Inferior parietal cortex (tissue), 1 donor: ENCODE measurements at regions not wholly inside any gene's neighbourhood (a gene's known extent, or its start where the extent isn't known, plus 50 kb on each side); places are given as distances from the start of the nearest gene placed in this dataset.
"Not testable (repeated sequence)": the region's sequence is repeated elsewhere in the genome, so short reads cannot be mapped to it uniquely, and the experiment has no call there.

Source experiments
- DNase-seq: peaks from one replicate; pipeline ENCODE4 v3.0.0-alpha.2; 2016; ENCODE audit errors: extremely low spot score

- DNase-seq, result not testable (repeated sequence)
Measured at GRCh38 chr2:83788938-83789566, 670.0 kb downstream of the SUCLG1 start.

DNA sequence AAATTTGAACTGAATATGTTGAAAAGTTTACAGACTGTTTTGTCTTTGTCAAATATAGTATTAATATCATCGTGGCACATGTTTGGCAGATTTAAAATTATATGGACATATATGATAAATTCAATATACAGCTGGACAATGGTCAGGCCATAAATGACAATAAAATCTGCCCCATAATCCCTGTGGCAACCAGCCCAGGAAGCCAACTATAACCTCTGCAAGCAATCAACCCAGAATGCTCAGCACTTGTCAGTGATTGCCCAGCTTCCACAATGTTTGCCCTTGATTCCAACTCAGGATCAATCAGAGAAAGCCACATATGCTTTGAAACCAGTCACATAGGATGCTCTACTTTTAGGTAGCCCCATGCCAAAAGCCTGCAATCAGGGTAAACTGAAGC is 671.9 kb downstream of the SUCLG1 start:
- DNase-seq, result no peak

DNA sequence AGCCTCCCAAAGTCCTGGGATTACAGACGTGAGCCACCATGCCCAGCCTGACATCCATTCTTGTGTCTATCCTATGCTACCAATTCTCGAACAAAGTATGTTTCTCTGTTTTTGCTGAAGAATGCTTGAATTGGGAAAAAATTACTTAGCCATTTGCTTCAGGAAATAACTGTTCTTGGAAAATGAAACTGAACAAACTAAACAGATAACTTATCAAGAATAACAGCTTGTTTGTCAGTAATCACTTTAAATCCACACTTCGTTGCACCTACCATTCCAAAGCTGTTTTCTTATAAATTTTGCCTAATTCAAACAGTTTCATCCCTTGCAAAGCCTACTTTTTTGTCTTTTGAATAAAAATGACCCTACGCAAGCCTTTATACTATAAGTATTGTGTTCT is 672.9 kb downstream of the SUCLG1 start:
- no peak for DNase-seq

DNA sequence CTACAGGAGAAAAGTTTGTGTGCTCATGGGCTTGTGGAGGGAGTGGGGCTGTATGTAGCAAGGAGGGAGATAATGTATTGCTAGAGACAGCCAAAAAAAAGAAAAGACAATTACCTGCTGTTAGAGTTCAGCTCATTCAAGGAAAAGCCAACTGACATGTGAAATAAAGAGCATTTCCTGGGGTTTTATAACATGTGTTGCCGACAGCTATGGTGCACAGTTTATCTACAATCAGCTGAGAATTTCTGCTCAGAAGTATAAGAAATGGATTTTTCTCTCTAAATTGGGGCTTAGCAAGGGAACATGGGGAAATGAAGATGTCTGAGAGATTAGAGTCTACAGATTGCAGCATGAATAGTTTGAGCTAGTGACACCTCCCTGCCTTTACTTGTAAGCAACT is 674.1 kb downstream of the SUCLG1 start:
- no peak for DNase-seq

DNA sequence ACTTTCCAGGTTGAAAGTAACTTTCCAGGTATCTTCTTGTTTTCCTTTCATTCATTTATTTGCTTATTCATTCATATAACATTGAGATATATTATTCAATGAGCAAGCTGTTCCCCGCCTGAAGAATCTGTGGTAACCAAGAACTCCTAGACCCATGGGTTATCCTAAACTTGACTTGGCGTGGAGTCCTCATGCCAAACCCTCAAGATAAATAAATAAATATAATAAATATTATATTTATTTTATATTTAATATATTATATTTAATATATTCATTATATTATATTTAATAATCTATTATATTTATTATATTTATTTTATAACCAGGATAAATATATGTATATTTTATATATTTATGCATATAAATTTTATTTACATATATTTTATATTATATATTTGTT is 674.8 kb downstream of the SUCLG1 start:
- no peak for DNase-seq

DNA sequence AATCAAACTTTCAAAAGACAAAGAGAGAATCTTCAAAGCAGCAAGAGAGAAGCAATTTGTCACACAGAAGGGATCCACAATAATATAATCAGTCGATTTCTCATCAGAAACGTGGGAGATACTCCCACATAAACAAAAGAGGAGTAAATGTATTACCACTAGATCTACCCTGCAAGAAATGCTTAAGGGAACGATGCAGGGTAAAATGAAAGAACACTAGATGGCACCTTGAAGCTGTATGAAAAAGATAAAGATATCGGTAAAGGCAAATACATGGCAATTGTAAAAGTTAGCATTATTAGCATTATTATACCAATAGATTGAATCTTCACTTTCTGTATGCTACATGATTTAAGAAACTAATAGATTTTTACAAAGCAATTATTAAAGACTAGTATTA is 677.0 kb downstream of the SUCLG1 start:
- no peak for DNase-seq

- DNase-seq, result no peak
Measured at GRCh38 chr2:83764447-83765005, 694.6 kb downstream of the SUCLG1 start.

DNA sequence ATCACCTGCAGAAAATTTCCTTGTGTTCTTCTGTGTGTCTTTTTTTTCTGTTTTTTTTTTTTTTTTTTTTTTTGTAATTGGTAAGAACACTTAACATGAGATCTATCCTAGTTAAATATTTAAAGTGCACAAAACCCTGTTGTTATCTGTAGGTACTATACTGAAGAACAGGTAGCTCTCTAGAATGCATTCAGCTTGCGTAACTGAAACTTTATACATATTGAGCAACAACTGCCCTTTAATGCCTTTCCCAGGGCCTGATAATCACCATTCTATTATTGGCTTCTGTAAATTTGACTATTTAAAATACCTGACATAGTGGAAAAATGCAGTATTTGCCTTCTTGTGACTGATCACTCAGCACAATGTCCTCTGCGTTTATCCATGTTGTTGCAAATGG is 701.8 kb downstream of the SUCLG1 start:
- DNase-seq, result no peak

DNA sequence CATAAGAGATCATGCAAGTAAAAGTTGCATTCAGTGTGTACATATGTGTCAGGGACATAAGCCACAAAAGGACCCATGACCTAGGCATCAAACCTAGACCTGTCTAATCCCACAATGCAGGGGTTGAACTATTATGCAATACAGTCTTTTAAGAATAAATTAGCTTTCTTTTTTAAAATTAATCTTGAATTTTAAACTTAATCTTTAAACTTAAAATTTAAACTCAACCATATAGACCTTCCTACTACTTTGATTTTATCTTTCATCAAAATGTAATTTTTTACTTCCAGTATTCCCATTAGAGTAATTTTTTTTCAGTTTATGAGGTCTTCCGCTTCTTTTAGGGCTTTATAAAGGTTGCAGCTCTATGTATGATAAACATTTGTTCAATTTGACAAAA is 702.9 kb downstream of the SUCLG1 start:
- DNase-seq, result no peak

DNA sequence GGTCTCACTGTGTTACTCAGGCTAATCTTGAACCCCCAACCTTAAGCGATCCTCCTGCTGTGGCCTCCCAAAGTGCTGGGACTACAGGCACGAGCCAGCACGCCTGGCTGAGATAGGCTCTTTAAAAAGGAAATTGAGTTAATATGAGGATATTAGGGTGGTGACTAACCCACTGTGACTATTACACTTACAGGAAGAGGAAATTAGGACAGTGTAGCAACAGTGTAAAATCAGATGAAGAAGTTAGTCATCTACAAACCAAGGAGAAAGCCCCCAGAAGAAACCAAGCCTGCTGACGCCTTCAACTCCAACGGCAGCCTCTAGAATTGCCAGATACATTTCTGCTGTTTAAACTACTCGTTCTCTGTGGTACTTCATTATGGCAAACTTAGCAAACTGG is 711.9 kb downstream of the SUCLG1 start:
- DNase-seq, result no peak

- DNase-seq, result no peak
Measured at GRCh38 chr2:83744855-83745254, 714.2 kb downstream of the SUCLG1 start.

DNA sequence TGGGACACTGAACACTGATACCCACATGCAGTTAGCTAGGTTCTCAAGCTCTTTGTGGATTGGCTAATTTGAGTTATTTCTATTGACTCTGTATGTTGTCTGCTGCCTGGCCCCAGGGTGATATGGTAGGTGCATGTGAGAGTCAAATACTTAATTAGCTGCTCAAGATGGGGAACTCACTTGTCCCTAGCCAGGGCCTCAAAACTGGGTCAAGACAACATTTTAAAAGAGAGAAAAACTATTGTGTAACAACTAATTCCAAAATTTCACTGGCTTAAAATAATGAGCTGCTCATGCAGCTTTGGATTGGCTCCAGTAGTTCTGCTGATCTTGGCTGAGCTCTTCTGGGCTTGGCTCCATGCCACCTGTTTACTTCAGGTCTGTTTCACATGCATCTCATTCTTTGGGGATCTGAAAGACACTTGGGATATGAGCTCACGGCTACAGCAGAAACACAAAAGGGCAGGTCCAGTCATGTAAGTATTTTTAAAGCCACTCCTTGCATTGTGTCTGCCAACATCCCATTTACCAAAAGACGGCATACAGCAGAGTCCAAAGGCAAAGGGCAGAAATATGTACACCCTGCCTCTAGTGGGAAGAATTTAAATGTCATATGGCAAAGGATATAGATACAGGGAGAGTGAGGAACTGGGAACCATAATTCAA is 716.8 kb downstream of the SUCLG1 start:
- no peak for DNase-seq

DNA sequence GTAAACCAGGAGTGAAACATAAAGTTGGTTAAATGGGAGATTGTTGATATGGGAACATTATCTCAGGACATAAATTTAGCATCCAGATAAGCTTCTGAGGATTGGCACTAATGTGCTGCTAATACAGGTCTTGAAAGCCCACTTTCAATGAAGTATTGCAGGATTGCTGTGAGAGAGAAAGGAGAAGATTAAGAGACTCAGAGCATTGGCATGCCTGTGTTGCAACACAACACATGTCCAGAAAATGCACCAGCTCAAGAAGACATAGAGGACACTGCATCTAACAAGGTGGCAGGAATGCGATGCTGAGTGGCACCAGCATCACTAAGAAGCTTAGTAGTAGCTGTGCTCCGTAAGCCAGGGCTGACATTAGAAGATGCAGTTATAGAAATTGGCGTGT is 728.9 kb downstream of the SUCLG1 start:
- DNase-seq, result no peak

GRCh38 chr2:83725735-83726134 is 733.3 kb downstream of the SUCLG1 start:
- no peak for DNase-seq

DNA sequence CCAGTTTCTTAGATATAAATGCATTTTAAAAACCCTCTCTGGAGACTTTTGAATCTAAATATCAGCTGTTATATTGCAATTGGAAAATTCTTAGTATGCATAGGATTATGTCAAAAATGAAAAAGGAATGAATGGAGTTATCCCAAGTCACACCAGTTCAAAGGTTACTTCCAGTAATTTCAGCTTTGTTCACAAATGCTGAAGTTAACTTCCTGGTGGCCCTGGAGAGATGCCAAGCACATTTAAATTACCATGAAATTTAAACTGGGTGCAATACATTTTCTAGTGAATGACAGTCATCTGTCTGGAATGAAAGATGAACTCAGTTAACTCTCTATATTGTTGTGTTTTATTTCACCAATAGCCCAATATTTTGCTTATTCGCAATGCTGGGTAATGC is 753.9 kb downstream of the SUCLG1 start:
- DNase-seq, result no peak

- no peak for DNase-seq
Measured at GRCh38 chr2:83703598-83703997, 755.5 kb downstream of the SUCLG1 start.

DNA sequence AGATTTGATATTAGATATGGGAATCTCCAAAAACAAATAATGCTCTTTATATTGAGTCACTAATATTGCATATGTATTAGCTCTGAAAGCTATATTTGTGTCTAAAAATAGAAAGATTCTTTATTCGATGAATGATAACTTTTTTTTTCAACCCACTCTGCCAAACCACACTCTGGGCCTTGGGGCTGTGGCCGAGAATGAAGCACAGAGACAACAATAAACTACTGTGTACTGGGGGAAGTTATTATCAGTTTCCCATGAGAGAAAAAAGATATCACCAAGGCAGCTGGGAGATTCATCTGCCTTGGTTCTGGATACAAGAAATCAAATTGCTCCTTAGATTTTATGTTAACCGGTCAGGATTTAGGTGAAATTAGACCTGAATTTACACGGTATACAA is 762.2 kb downstream of the SUCLG1 start:
- DNase-seq, result no peak

GRCh38 chr2:83695530-83695929 is 763.5 kb downstream of the SUCLG1 start:
- no peak for DNase-seq

DNA sequence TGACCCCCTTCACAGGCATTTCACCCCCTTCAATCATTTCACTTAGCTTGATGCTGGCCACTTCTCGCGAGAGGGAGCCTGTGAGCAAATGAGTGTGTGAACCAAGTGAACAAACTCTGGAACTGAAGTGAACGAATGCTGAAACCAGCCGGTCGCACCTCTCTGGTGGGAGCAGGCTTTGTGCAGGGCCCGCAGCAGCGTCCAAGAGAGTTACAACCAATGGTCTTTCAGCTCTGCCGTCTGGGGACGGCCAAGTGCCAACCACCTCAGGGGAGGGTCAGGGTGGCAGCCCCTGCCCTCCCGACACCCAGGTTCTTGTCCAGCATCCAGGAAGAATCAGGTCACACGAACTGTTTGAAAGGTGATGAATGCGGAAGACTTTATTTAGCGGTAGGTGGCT is 764.0 kb downstream of the SUCLG1 start:
- no peak for DNase-seq

- DNase-seq, result no peak
Measured at GRCh38 chr2:83689402-83689801, 769.7 kb downstream of the SUCLG1 start.

DNA sequence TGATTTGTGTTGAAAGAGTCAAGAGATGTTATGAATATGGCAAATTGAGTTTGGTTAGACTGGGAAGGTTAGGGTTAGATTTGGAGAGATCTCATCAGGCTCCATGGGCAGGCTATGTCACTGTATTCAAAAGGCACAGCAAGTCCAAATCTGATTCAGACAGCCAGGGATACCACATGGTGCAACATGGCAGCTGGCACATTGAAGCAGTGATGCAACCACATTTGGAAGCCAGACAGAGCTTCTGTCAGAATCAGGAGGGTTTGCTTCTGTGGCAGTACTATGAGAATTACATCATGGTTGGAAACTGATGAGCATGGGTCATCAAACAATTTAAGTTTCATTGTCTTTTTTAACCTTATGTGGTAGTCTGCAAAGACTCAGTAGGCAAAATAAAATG is 772.2 kb downstream of the SUCLG1 start:
- peak; percentile 54 for DNase-seq

DNA sequence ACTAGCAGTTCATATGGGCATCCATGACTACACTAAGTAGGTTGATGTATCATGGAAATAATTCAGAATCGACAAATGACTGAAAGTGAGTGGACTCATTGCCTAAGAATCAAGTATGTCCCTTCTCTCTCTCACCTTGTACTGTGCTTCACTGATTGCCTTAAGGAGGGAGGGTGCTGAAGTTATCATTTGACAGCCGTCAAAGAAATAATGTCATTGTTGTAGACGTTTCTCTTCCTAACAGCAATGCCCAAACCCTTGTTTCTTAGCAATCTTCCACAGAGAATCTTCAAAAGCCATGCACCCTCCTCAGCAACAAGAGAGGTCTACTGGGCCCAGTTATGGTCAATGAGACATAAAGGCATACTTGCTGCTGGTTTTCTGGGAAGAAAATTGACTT is 785.0 kb downstream of the SUCLG1 start:
- DNase-seq, result no peak

GRCh38 chr2:83665894-83666293 is 793.2 kb downstream of the SUCLG1 start:
- DNase-seq, result no peak

DNA sequence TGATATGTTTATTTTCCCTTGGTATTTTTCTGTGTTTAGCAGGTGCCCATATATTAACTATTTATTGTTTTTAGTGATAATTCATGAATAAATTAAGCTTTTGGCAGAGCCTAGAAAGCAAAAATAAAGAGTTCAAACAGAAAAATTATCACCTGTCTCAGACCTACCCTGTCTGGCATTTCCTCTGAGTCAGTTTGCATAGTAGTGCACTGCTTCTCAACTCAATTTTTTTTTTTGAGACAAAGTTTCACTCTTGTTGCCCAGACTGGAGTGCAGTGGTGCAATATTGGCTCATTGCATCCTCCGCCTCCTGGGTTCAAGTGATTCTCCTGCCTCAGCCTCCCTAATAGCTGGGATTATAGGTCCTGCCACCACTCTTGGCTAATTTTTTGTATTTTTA is 793.9 kb downstream of the SUCLG1 start:
- DNase-seq, result no peak
